ENCODE measurements at regions not wholly inside any gene's neighbourhood (a gene's known extent, or its start where the extent isn't known, plus 50 kb on each side); places are given as distances from the start of the nearest gene placed in this dataset.

DNA sequence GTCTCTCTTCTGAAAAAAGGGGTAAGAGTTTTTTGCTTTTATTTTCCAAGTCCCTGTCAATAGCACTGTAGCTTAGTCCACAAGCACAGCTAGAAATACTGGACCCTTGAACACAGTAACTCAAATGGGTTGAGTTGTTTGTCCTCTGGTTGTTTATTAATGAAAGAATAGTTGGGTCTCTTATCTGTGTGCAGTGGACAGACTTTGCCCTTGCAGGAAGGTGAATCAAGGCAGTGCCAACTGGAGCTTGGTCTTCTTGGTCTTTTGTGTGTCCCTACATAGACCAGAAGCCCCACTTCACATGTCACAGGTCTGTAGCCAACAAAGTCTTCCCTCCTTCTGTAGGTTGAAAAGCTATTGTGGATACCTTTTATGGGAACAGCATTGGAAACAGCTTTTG is 322.0 kb downstream of the AACS start (continued):
- no peak for TF ChIP-seq ARID4B (CRISPR knock-in tag; IDR thresholded peaks at IDR 0.05; ENCODE audit: borderline replicate concordance)
- TF ChIP-seq OVOL2 (CRISPR knock-in tag; IDR thresholded peaks at IDR 0.05; ENCODE audit: borderline replicate concordance) = no peak
- no peak for TF ChIP-seq ZNF423 (CRISPR knock-in tag; IDR thresholded peaks at IDR 0.05)
- no peak for TF ChIP-seq NR2C2 (CRISPR knock-in tag; IDR thresholded peaks at IDR 0.05)
- TF ChIP-seq ZBTB43 (CRISPR knock-in tag; IDR thresholded peaks at IDR 0.05) = no peak
- TF ChIP-seq GRHL2 (CRISPR knock-in tag; IDR thresholded peaks at IDR 0.05; ENCODE audit: insufficient replicate concordance, severe bottlenecking) = no peak
- no peak for TF ChIP-seq RELA (CRISPR knock-in tag; IDR thresholded peaks at IDR 0.05; ENCODE audit: borderline replicate concordance)
- TF ChIP-seq JAZF1 (CRISPR knock-in tag; IDR thresholded peaks at IDR 0.05) = no peak

- CTCF ChIA-PET = interaction anchor here (0.7 to 1.2 kb wide), 2 partner anchors 58 to 152 kb away, joined by 3 to 8 read pairs; no protein-coding TSS in a partner anchor
- Mint-ChIP-seq H3K27ac (no peak overlapping the region), H3K36me3 (peaks cover 8% of the 10 kb centered on the region), H3K9me3 (peaks cover 9% of the 10 kb centered on the region), H3K4me3 (no peak overlapping the region), H3K4me1 (0 out of 2 replicates have a peak, but pooled peaks cover 3% of the 10 kb centered on the region), H3K27me3 (ENCODE audit: low read depth) (no peaks in the 10 kb centered on the region)
- ATAC-seq (no peak), DNase-seq (ENCODE audit: low spot score) (no peak)
- POLR2A ChIA-PET = no interaction called here
- TF ChIP-seq GTF2I (CRISPR knock-in tag; conservative IDR thresholded peaks at IDR 0.05) = no peak
- TF ChIP-seq, protein P1, sequence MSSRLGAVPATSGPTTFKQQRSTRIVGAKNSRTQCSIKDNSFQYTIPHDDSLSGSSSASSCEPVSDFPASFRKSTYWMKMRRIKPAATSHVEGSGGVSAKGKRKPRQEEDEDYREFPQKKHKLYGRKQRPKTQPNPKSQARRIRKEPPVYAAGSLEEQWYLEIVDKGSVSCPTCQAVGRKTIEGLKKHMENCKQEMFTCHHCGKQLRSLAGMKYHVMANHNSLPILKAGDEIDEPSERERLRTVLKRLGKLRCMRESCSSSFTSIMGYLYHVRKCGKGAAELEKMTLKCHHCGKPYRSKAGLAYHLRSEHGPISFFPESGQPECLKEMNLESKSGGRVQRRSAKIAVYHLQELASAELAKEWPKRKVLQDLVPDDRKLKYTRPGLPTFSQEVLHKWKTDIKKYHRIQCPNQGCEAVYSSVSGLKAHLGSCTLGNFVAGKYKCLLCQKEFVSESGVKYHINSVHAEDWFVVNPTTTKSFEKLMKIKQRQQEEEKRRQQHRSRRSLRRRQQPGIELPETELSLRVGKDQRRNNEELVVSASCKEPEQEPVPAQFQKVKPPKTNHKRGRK (CRISPR knock-in tag; IDR thresholded peaks at IDR 0.05; ENCODE audit: borderline replicate concordance) = no peak
- TF ChIP-seq RORB (CRISPR knock-in tag; IDR thresholded peaks at IDR 0.05) = no peak
- TF ChIP-seq USF1 (CRISPR knock-in tag; IDR thresholded peaks at IDR 0.05) = no peak
- TF ChIP-seq SMAD4 (CRISPR knock-in tag; IDR thresholded peaks at IDR 0.05) = no peak
- no peak for TF ChIP-seq ARID4B (CRISPR knock-in tag; IDR thresholded peaks at IDR 0.05; ENCODE audit: borderline replicate concordance)
- no peak for TF ChIP-seq ETV6 (CRISPR knock-in tag; IDR thresholded peaks at IDR 0.05)
- TF ChIP-seq, protein P2, sequence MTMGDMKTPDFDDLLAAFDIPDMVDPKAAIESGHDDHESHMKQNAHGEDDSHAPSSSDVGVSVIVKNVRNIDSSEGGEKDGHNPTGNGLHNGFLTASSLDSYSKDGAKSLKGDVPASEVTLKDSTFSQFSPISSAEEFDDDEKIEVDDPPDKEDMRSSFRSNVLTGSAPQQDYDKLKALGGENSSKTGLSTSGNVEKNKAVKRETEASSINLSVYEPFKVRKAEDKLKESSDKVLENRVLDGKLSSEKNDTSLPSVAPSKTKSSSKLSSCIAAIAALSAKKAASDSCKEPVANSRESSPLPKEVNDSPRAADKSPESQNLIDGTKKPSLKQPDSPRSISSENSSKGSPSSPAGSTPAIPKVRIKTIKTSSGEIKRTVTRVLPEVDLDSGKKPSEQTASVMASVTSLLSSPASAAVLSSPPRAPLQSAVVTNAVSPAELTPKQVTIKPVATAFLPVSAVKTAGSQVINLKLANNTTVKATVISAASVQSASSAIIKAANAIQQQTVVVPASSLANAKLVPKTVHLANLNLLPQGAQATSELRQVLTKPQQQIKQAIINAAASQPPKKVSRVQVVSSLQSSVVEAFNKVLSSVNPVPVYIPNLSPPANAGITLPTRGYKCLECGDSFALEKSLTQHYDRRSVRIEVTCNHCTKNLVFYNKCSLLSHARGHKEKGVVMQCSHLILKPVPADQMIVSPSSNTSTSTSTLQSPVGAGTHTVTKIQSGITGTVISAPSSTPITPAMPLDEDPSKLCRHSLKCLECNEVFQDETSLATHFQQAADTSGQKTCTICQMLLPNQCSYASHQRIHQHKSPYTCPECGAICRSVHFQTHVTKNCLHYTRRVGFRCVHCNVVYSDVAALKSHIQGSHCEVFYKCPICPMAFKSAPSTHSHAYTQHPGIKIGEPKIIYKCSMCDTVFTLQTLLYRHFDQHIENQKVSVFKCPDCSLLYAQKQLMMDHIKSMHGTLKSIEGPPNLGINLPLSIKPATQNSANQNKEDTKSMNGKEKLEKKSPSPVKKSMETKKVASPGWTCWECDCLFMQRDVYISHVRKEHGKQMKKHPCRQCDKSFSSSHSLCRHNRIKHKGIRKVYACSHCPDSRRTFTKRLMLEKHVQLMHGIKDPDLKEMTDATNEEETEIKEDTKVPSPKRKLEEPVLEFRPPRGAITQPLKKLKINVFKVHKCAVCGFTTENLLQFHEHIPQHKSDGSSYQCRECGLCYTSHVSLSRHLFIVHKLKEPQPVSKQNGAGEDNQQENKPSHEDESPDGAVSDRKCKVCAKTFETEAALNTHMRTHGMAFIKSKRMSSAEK (CRISPR knock-in tag; IDR thresholded peaks at IDR 0.05; ENCODE audit: borderline replicate concordance) = no peak
- no peak for TF ChIP-seq MLX (CRISPR knock-in tag; IDR thresholded peaks at IDR 0.05)
Measured at GRCh38 chr12:125389061-125389697, 323.9 kb downstream of the AACS start.
